GM12878 (cell line): ENCODE measurements at regions not wholly inside any gene's neighbourhood (a gene's known extent, or its start where the extent isn't known, plus 50 kb on each side); places are given as distances from the start of the nearest gene placed in this dataset.

Source experiments
- ATAC-seq: fragments of 200-7000 bp; cut with Tn5 transposase; 3 replicates; pipeline ENCODE4 v1.9.1; 2020; ENCODE audit warnings: mild to moderate bottlenecking, moderate library complexity
- BruUV-seq: library from RNA; stranded (reverse); fragments of 400-500 nt; replicated peaks from 2 replicates; lab custom pipeline; 2021; lab: Mats Ljungman, UMichigan
- CTCF ChIA-PET: fragments of 300-600 bp; sonication (Branson Sonifier 250); formaldehyde crosslinking; extraction: SDS; loops from one replicate; lab custom pipeline; 2021; ENCODE audit warnings: inconsistent platforms; lab: Yijun Ruan, JAX
- POLR2A ChIA-PET: fragments of 350-600 bp; formaldehyde crosslinking; extraction: SDS; loops from one replicate; lab custom pipeline; 2021; ENCODE audit warnings: inconsistent platforms; lab: Charles Lee
- RAD21 ChIA-PET: fragments of 300-600 bp; sonication (Branson Sonifier 250); formaldehyde crosslinking; loops from one replicate; lab custom pipeline; 2023; ENCODE audit warnings: antibody characterized with exemption; ENCODE audit not compliant: unreplicated experiment; lab: Charles Lee
- SMC1A ChIA-PET: fragments of 300-600 bp; sonication (Branson Sonifier 250); formaldehyde crosslinking; loops from one replicate; lab custom pipeline; 2023; ENCODE audit not compliant: unreplicated experiment, uncharacterized antibody; lab: Charles Lee
- DNase-seq: peaks from one replicate; pipeline ENCODE4 v3.0.0-alpha.2; 2011; ENCODE audit warnings: low read depth, low spot score
- FAIRE-seq: peaks from 3 replicates; lab custom pipeline; 2011; peaks lifted over from hg19 to GRCh38; lab: Jason Lieb, UNC
- H2AFZ ChIP-seq: 2 replicates; pipeline ENCODE4 v1.6.0; 2011; ENCODE audit warnings: low read depth, low read length, control low read depth; ENCODE audit not compliant: control insufficient read depth
- H3K27ac ChIP-seq: 2 replicates; pipeline ENCODE4 v1.5.1; 2011; ENCODE audit warnings: control low read depth; ENCODE audit not compliant: control insufficient read depth, insufficient read depth
- H3K27me3 ChIP-seq, 2 experiments: replicated peaks in 1 of 2; 2 replicates each; pipeline versions ENCODE4 v1.6.0 to v1.6.1; 2011; ENCODE audit warnings: low read length in 1 of 2; ENCODE audit not compliant: control insufficient read depth in 2 of 2, insufficient read depth in 2 of 2
- H3K36me3 ChIP-seq, 2 experiments: 2 replicates each; pipeline ENCODE4 v1.5.1; 2011; ENCODE audit warnings: low read length in 1 of 2; ENCODE audit not compliant: control insufficient read depth in 2 of 2, insufficient read depth in 2 of 2
- H3K4me1 ChIP-seq: 2 replicates; pipeline ENCODE4 v1.6.1; 2011; ENCODE audit warnings: mild to moderate bottlenecking, low read length, moderate library complexity, mixed read lengths; ENCODE audit not compliant: control insufficient read depth, insufficient read depth
- H3K4me2 ChIP-seq: 2 replicates; pipeline ENCODE4 v1.6.0; 2011; ENCODE audit warnings: control low read depth; ENCODE audit not compliant: control insufficient read depth, insufficient read depth
- H3K4me3 ChIP-seq: fragments of 200-600 bp; sonication (generic); 2 replicates; pipeline ENCODE4 v1.5.1; 2016
- H3K79me2 ChIP-seq: 2 replicates; pipeline ENCODE4 v1.6.0; 2011; ENCODE audit warnings: low read length; ENCODE audit not compliant: control insufficient read depth, insufficient read depth
- H3K9ac ChIP-seq: 2 replicates; pipeline ENCODE4 v1.8.0; 2011; ENCODE audit warnings: low read length, control low read depth, mixed read lengths; ENCODE audit not compliant: control insufficient read depth, insufficient read depth
- H3K9me3 ChIP-seq: replicated peaks from 3 replicates; pipeline ENCODE4 v1.5.1; 2011; ENCODE audit warnings: mild to moderate bottlenecking, low read length; ENCODE audit not compliant: control insufficient read depth, insufficient read depth
- H4K20me1 ChIP-seq: 2 replicates; pipeline ENCODE4 v1.6.0; 2011; ENCODE audit not compliant: control insufficient read depth, insufficient read depth
- BCL11A ChIP-seq: IDR thresholded peaks from 2 replicates; pipeline ENCODE4 v1.6.1; 2011; ENCODE audit warnings: low read depth, low read length
- CBFB ChIP-seq: IDR thresholded peaks from 2 replicates; pipeline ENCODE4 v1.6.1; 2016; ENCODE audit warnings: antibody characterized with exemption, low read depth
- CBX3 ChIP-seq: fragments of 200-600 bp; sonication (generic); IDR thresholded peaks from 2 replicates; pipeline ENCODE4 v1.6.1; 2016; ENCODE audit warnings: low read depth, borderline replicate concordance
- CUX1 ChIP-seq: IDR thresholded peaks from 2 replicates; pipeline ENCODE4 v1.6.1; 2012; ENCODE audit warnings: improper control_type of control experiment, low read depth, low read length; ENCODE audit not compliant: insufficient replicate concordance
- HCFC1 ChIP-seq: fragments of 150-350 bp; IDR thresholded peaks from 2 replicates; pipeline ENCODE4 v1.6.1; 2014; ENCODE audit warnings: low read length
- IRF3 ChIP-seq: fragments of 450-650 bp; IDR thresholded peaks from 2 replicates; pipeline ENCODE4 v1.6.1; 2014; ENCODE audit warnings: mild to moderate bottlenecking
- IRF4 ChIP-seq: IDR thresholded peaks from 2 replicates; pipeline ENCODE4 v1.6.1; 2011; ENCODE audit warnings: low read depth, low read length
- JUNB ChIP-seq: IDR thresholded peaks from 2 replicates; pipeline ENCODE4 v1.6.1; 2016; ENCODE audit warnings: antibody characterized with exemption, mild to moderate bottlenecking
- KLF5 ChIP-seq: fragments of 450-650 bp; IDR thresholded peaks from 2 replicates; pipeline ENCODE4 v1.6.1; 2014; ENCODE audit warnings: mild to moderate bottlenecking; ENCODE audit not compliant: partially characterized antibody
- MTA3 ChIP-seq: IDR thresholded peaks from 2 replicates; pipeline ENCODE4 v1.6.1; 2012; ENCODE audit warnings: low read length, inconsistent platforms, borderline replicate concordance
- POLR2A ChIP-seq: IDR thresholded peaks from 2 replicates; pipeline ENCODE4 v1.6.1; 2011; ENCODE audit warnings: low read depth, mild to moderate bottlenecking, low read length
- POLR2AphosphoS2 ChIP-seq: IDR thresholded peaks from 2 replicates; pipeline ENCODE4 v1.6.1; 2011; ENCODE audit warnings: low read depth, mild to moderate bottlenecking, low read length, improper control_type of control experiment, moderate library complexity
- SUZ12 ChIP-seq: fragments of 200-600 bp; sonication (generic); IDR thresholded peaks from one replicate; pipeline ENCODE4 v1.6.1; 2018; ENCODE audit warnings: antibody characterized with exemption, mild to moderate bottlenecking; ENCODE audit not compliant: unreplicated experiment
- USF2 ChIP-seq: IDR thresholded peaks from 2 replicates; pipeline ENCODE4 v1.6.1; 2011; ENCODE audit warnings: low read depth, low read length, improper control_type of control experiment, borderline replicate concordance
- ZBTB11 ChIP-seq: fragments of 450-650 bp; formaldehyde crosslinking; IDR thresholded peaks from 2 replicates; pipeline ENCODE4 v1.5.0; 2022; ENCODE audit warnings: mild to moderate bottlenecking, missing genetic modification characterization
- WGBS: methylation state at CpG from one replicate; pipeline ENCODE4 v1.1.6; 2016; ENCODE audit warnings: low lambda C conversion rate; ENCODE audit not compliant: insufficient replicate concordance, insufficient coverage; ENCODE audit errors: missing lambda C conversion rate; 5-methylcytosine and 5-hydroxymethylcytosine counted together
- in situ Hi-C: fragments of 300-500 bp; cut with MboI; formaldehyde crosslinking; loops from 9 replicates; pipeline ENCODE4 v1.14.3; 2018; ENCODE audit warnings: mixed read lengths
- intact Hi-C: fragments of 100-400 bp; cut with micrococcal nuclease; formaldehyde crosslinking; loops from one replicate; pipeline ENCODE4 v1.14.2; 2022; ENCODE audit not compliant: unreplicated experiment

- no peaks in the 10 kb centered on the region for H4K20me1 ChIP-seq
- no TSS peak for BruUV-seq
- no peak overlapping the region for H2AFZ ChIP-seq
- DNase-seq: no peak
- intact Hi-C loops: no loop called here
- POLR2A ChIA-PET: no interaction called here
- H3K4me2 ChIP-seq: no peak overlapping the region
- WGBS: 13% methylated on average over 6 of the region's 6 CpGs
- H3K4me3 ChIP-seq: no peak overlapping the region
- no peak for ATAC-seq
- no peak overlapping the region for H3K9ac ChIP-seq
- H3K4me1 ChIP-seq: no peaks in the 10 kb centered on the region
- no peak overlapping the region for H3K27ac ChIP-seq
- H3K79me2 ChIP-seq: no peaks in the 10 kb centered on the region
- no peaks in the 10 kb centered on the region for H3K27me3 ChIP-seq
- RAD21 ChIA-PET: no interaction called here
- no peaks in the 10 kb centered on the region for H3K36me3 ChIP-seq
- no peaks in the 10 kb centered on the region for H3K9me3 ChIP-seq
- no peak for FAIRE-seq
- SMC1A ChIA-PET: interaction anchor here (0.6 to 1.1 kb wide), 2 partner anchors 10 to 24 kb away, joined by 3 read pairs; no protein-coding TSS in a partner anchor
- CTCF ChIA-PET: no interaction called here
- in situ Hi-C loops: no loop called here
- no peak for TF ChIP-seq POLR2AphosphoS2
- no peak for TF ChIP-seq KLF5
- TF ChIP-seq SUZ12: no peak
- no peak for TF ChIP-seq CUX1
- TF ChIP-seq ZBTB11 (CRISPR knock-in tag): no peak
- no peak for TF ChIP-seq USF2
- no peak for TF ChIP-seq CBX3
- TF ChIP-seq POLR2A: no peak
- TF ChIP-seq MTA3: no peak
- no peak for TF ChIP-seq IRF4
- TF ChIP-seq HCFC1: no peak
- no peak for TF ChIP-seq CBFB
- TF ChIP-seq JUNB: no peak
- TF ChIP-seq IRF3: no peak
- no peak for TF ChIP-seq BCL11A
Observed at GRCh38 chr7:53315981-53316380, 280.5 kb downstream of the POM121L12 start.
